H9 (cell line): ENCODE measurements at regions not wholly inside any gene's neighbourhood (a gene's known extent, or its start where the extent isn't known, plus 50 kb on each side); places are given as distances from the start of the nearest gene placed in this dataset.

Source experiments
- DNase-seq: peaks from one replicate; pipeline ENCODE4 v3.0.0-alpha.2; 2017
- H2AFZ ChIP-seq: one replicate; pipeline ENCODE4 v1.6.1; 2013; ENCODE audit warnings: mild to moderate bottlenecking, low read length, control low read depth, moderate library complexity
- H2AK5ac ChIP-seq: 2 replicates; pipeline ENCODE4 v1.6.1; 2013; ENCODE audit warnings: low read length, control low read depth, mixed read lengths; ENCODE audit not compliant: insufficient read length
- H2BK120ac ChIP-seq: one replicate; pipeline ENCODE4 v1.6.1; 2013; ENCODE audit warnings: low read depth, mild to moderate bottlenecking, low read length, control low read depth, inconsistent platforms; ENCODE audit not compliant: poor library complexity, severe bottlenecking
- H2BK12ac ChIP-seq: 2 replicates; pipeline ENCODE4 v1.6.1; 2013; ENCODE audit warnings: low read length, control low read depth, mixed read lengths, low read depth; ENCODE audit not compliant: insufficient read length
- H2BK15ac ChIP-seq: 2 replicates; pipeline ENCODE4 v1.6.1; 2013; ENCODE audit warnings: low read depth, low read length, control low read depth
- H2BK20ac ChIP-seq: one replicate; pipeline ENCODE4 v1.6.1; 2013; ENCODE audit warnings: low read depth, mild to moderate bottlenecking, low read length, control low read depth, inconsistent platforms; ENCODE audit not compliant: poor library complexity, severe bottlenecking
- H2BK5ac ChIP-seq: 2 replicates; pipeline ENCODE4 v1.6.1; 2013; ENCODE audit warnings: low read length, control low read depth, mixed read lengths; ENCODE audit not compliant: insufficient read length
- H3K14ac ChIP-seq: 2 replicates; pipeline ENCODE4 v1.6.1; 2013; ENCODE audit warnings: low read length, control low read depth; ENCODE audit not compliant: insufficient read depth
- H3K18ac ChIP-seq: 2 replicates; pipeline ENCODE4 v1.6.1; 2013; ENCODE audit warnings: low read depth, mild to moderate bottlenecking, mixed read lengths, low read length, control low read depth; ENCODE audit not compliant: insufficient read length
- H3K23ac ChIP-seq: 2 replicates; pipeline ENCODE4 v1.6.1; 2013; ENCODE audit warnings: low read length, control low read depth, mixed read lengths, low read depth; ENCODE audit not compliant: insufficient read length
- H3K23me2 ChIP-seq: 2 replicates; pipeline ENCODE4 v1.6.1; 2013; ENCODE audit warnings: low read depth, mild to moderate bottlenecking, mixed read lengths, low read length, control low read depth; ENCODE audit not compliant: insufficient read length, poor library complexity, severe bottlenecking
- H3K27ac ChIP-seq: 2 replicates; pipeline ENCODE4 v1.5.1; 2013; ENCODE audit warnings: low read length, control low read depth, mixed read lengths, low read depth; ENCODE audit not compliant: insufficient read length
- H3K27me3 ChIP-seq: 2 replicates; pipeline ENCODE4 v1.6.1; 2013; ENCODE audit warnings: low read length, control low read depth, inconsistent platforms; ENCODE audit not compliant: insufficient read depth
- H3K4ac ChIP-seq: 2 replicates; pipeline ENCODE4 v1.6.1; 2013; ENCODE audit warnings: low read depth, mild to moderate bottlenecking, control low read depth, inconsistent platforms, low read length, moderate library complexity
- H3K4me1 ChIP-seq: 2 replicates; pipeline ENCODE4 v1.6.1; 2013; ENCODE audit warnings: low read length, control low read depth, inconsistent platforms; ENCODE audit not compliant: insufficient read depth
- H3K4me2 ChIP-seq: 2 replicates; pipeline ENCODE4 v1.6.1; 2013; ENCODE audit warnings: low read length, control low read depth, mixed read lengths; ENCODE audit not compliant: insufficient read length, insufficient read depth
- H3K56ac ChIP-seq: 2 replicates; pipeline ENCODE4 v1.6.1; 2013; ENCODE audit warnings: low read depth, mild to moderate bottlenecking, mixed read lengths, low read length, control low read depth; ENCODE audit not compliant: insufficient read length
- H3K79me1 ChIP-seq: 2 replicates; pipeline ENCODE4 v1.6.1; 2013; ENCODE audit warnings: low read depth, mild to moderate bottlenecking, moderate library complexity, low read length, control low read depth, inconsistent platforms; ENCODE audit not compliant: insufficient read depth, poor library complexity, severe bottlenecking
- H3K79me2 ChIP-seq: 2 replicates; pipeline ENCODE4 v1.6.1; 2013; ENCODE audit warnings: low read length, control low read depth, inconsistent platforms; ENCODE audit not compliant: insufficient read depth
- H3K9ac ChIP-seq: 2 replicates; pipeline ENCODE4 v1.6.1; 2013; ENCODE audit warnings: low read length, control low read depth, mixed read lengths; ENCODE audit not compliant: insufficient read length; ENCODE audit errors: extremely low read depth
- H3K9me3 ChIP-seq: one replicate; pipeline ENCODE4 v1.6.1; 2013; ENCODE audit warnings: low read depth, low read length, inconsistent platforms; ENCODE audit not compliant: control insufficient read depth
- H3T11ph ChIP-seq: one replicate; pipeline ENCODE4 v1.6.1; 2013; ENCODE audit warnings: mild to moderate bottlenecking, low read length, control low read depth, inconsistent platforms
- H4K20me1 ChIP-seq: one replicate; pipeline ENCODE4 v1.6.1; 2013; ENCODE audit not compliant: control insufficient read depth, insufficient read length, insufficient read depth
- H4K5ac ChIP-seq: 2 replicates; pipeline ENCODE4 v1.6.1; 2013; ENCODE audit warnings: low read depth, mild to moderate bottlenecking, mixed read lengths, low read length, control low read depth; ENCODE audit not compliant: insufficient read length
- H4K8ac ChIP-seq: replicated peaks from 2 replicates; pipeline ENCODE4 v1.6.1; 2013; ENCODE audit warnings: low read length, control low read depth, mixed read lengths, low read depth; ENCODE audit not compliant: insufficient read length
- H4K91ac ChIP-seq: 2 replicates; pipeline ENCODE4 v1.6.1; 2013; ENCODE audit warnings: low read depth, mild to moderate bottlenecking, moderate library complexity, mixed read lengths, low read length, control low read depth; ENCODE audit not compliant: insufficient read length
- H3K27ac Mint-ChIP-seq, 3 experiments: 2 replicates in 2 of 3; 3 replicates in 1 of 3; pipeline ENCODE4 v1.8.0; 2020 to 2021; ENCODE audit warnings: mixed read lengths in 3 of 3, mild to moderate bottlenecking in 1 of 3, moderate library complexity in 1 of 3
- H3K27me3 Mint-ChIP-seq: 2 replicates; pipeline ENCODE4 v1.8.0; 2021; ENCODE audit warnings: low read depth, mild to moderate bottlenecking, moderate library complexity, mixed read lengths
- H3K36me3 Mint-ChIP-seq, 3 experiments: 2 replicates in 2 of 3; 3 replicates in 1 of 3; pipeline ENCODE4 v1.8.0; 2020 to 2021; ENCODE audit warnings: low read depth in 3 of 3, mixed read lengths in 3 of 3; ENCODE audit not compliant: insufficient read depth in 1 of 3
- H3K4me1 Mint-ChIP-seq, 2 experiments: 2 replicates each; pipeline ENCODE4 v1.8.0; 2020; ENCODE audit warnings: mixed read lengths in 2 of 2
- H3K4me3 Mint-ChIP-seq, 2 experiments: 2 replicates in 1 of 2; 3 replicates in 1 of 2; pipeline ENCODE4 v1.8.0; 2020 to 2021; ENCODE audit warnings: mild to moderate bottlenecking in 2 of 2, mixed read lengths in 2 of 2, moderate library complexity in 1 of 2
- H3K9me3 Mint-ChIP-seq, 2 experiments: 2 replicates in 1 of 2; 3 replicates in 1 of 2; pipeline ENCODE4 v1.8.0; 2020; ENCODE audit warnings: mild to moderate bottlenecking in 2 of 2, mixed read lengths in 2 of 2, moderate library complexity in 1 of 2
- WGBS: extraction: QIAGEN DNeasy Blood & Tissue Kit; methylation state at CpG from one replicate; pipeline ENCODE4 v1.1.7; 2013; ENCODE audit warnings: missing lambda C conversion rate, low lambda C conversion rate, mixed read lengths; ENCODE audit not compliant: insufficient read length; ENCODE audit errors: extremely low coverage; 5-methylcytosine and 5-hydroxymethylcytosine counted together
- TF ChIP-seq, protein P1 (sequence below): fragments of 200-600 bp; sonication (generic); conservative IDR thresholded peaks from 3 replicates; pipeline ENCODE4 v1.8.0; 2021; ENCODE audit warnings: antibody characterized with exemption, mild to moderate bottlenecking

DNA sequence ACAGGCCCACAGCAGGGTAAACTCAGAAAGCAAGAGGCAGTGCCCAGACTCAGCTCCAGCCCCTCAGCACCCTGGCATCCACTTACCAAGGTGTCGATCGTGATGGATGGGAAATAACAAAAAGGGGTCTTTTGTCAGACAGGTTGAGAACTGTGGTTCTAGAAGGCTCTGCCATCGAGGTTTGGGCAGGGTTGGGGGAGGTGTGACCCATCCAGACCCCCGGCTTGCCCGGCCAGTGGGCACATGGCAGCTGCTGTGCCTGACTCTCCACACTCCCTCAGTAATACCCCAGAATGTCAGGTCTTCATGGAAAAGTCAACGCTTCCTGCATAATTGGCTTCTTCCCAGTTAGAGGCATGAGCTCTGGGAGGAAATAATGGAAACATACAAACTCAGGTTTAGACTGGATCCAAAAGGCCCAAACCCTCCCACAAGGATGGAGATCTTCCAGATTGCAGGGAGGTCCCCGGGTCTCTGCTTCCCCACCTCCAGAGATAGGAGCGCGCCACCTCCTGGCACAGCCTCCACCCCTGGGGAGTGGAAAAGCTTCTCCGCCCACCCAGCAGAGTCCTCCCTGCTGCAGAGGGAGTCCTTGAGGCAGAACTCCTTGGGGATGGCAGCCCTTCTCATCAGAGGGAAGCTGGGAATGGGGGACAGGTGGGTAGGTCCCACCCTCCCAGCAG, 149.8 kb upstream of the IQSEC1 start:
- Histone ChIP-seq H3K18ac (no peak overlapping the region), H2BK5ac (no peak overlapping the region), H2BK120ac (no peak overlapping the region), H3K23ac (no peak overlapping the region), H3K9ac (no peak overlapping the region), H3K79me1 (no peaks in the 10 kb centered on the region), H4K91ac (no peak overlapping the region), H2BK12ac (no peak overlapping the region), H3K14ac (no peak overlapping the region; the same call in 1 of the 2 replicates), H3T11ph (no peak overlapping the region), H4K5ac (no peak overlapping the region), H4K8ac (no peak overlapping the region), H2BK20ac (no peak overlapping the region), H3K79me2 (no peaks in the 10 kb centered on the region), H3K4me2 (no peak overlapping the region), H3K4ac (no peak overlapping the region), H2AK5ac (no peak overlapping the region), H3K23me2 (no peaks in the 10 kb centered on the region), H3K4me1 (no peaks in the 10 kb centered on the region), H2BK15ac (no peak overlapping the region), H3K9me3 (no peaks in the 10 kb centered on the region), H2AFZ (no peak overlapping the region), H3K27me3 (no peaks in the 10 kb centered on the region), H4K20me1 (no peaks in the 10 kb centered on the region), H3K27ac (no peak overlapping the region), H3K56ac (no peak overlapping the region)
- H3K36me3 Mint-ChIP-seq = no peaks in the 10 kb centered on the region
- TF ChIP-seq, protein P1, sequence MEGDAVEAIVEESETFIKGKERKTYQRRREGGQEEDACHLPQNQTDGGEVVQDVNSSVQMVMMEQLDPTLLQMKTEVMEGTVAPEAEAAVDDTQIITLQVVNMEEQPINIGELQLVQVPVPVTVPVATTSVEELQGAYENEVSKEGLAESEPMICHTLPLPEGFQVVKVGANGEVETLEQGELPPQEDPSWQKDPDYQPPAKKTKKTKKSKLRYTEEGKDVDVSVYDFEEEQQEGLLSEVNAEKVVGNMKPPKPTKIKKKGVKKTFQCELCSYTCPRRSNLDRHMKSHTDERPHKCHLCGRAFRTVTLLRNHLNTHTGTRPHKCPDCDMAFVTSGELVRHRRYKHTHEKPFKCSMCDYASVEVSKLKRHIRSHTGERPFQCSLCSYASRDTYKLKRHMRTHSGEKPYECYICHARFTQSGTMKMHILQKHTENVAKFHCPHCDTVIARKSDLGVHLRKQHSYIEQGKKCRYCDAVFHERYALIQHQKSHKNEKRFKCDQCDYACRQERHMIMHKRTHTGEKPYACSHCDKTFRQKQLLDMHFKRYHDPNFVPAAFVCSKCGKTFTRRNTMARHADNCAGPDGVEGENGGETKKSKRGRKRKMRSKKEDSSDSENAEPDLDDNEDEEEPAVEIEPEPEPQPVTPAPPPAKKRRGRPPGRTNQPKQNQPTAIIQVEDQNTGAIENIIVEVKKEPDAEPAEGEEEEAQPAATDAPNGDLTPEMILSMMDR = no peak
- H3K9me3 Mint-ChIP-seq = no peaks in the 10 kb centered on the region
- no CpG with 5 or more reads among the region's 10 CpGs for WGBS
- DNase-seq = no peak
- no peaks in the 10 kb centered on the region; the same call in 1 of the 2 replicates for H3K27me3 Mint-ChIP-seq
- H3K27ac Mint-ChIP-seq = peak overlapping the region in 2 of 3 experiments; percentile 8 to 67; a peak in 1 of 7 replicates
- H3K4me1 Mint-ChIP-seq = peaks cover 6 to 14% of the 10 kb centered on the region in 2 experiments
- no peak overlapping the region for H3K4me3 Mint-ChIP-seq
